GM19452 (cell line): ENCODE measurements at regions not wholly inside any gene's neighbourhood (a gene's known extent, or its start where the extent isn't known, plus 50 kb on each side); places are given as distances from the start of the nearest gene placed in this dataset.

ENCODE experiments used
- ATAC-seq: cut with Tn5 transposase; IDR thresholded peaks from one replicate; pipeline ENCODE4 v1.9.1; 2021; ENCODE audit not compliant: unreplicated experiment

- no peak for ATAC-seq
These were observed 1124.2 kb upstream of the WWC1 start for GRCh38 chr5:167167191-167167795.

DNA sequence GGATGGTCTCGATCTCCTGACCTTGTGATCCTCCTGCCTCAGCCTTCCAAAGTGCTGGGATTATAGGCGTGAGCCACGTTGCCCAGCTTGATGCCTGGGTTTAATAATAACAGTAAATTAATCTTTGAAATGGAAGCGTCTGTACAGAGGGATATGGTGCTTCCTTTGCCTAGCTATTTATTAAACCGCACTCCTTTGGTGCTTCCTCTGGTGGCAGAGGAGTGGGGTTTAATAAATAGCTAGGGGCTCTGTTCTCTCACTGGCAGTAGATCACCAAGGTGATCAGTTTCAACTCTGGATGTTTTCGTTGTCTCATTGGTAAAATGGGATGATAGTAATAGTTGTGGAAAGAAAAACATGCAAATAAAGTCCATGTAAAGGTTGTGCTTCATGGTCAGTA lies 1122.5 kb upstream of the WWC1 start:
- ATAC-seq, result no peak

DNA sequence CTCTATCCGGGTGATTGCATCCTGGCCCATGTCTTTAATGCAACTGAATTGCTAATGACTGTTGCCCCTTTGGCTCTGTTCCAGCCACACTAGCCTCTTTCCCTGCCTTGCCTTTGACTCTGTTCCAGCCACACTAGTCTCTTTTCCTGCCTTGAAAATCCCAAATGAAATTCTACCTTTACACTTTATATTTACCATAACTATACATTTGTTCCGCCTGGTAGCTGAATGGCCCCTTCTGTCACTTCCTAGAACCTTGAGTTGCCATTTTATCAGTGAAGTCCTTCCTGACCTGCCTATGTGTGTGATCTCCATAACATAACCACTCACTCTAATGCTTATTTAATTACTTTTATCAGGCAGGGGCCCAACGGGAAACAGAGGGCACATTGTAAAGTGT lies 1120.4 kb upstream of the WWC1 start:
- no peak for ATAC-seq

DNA sequence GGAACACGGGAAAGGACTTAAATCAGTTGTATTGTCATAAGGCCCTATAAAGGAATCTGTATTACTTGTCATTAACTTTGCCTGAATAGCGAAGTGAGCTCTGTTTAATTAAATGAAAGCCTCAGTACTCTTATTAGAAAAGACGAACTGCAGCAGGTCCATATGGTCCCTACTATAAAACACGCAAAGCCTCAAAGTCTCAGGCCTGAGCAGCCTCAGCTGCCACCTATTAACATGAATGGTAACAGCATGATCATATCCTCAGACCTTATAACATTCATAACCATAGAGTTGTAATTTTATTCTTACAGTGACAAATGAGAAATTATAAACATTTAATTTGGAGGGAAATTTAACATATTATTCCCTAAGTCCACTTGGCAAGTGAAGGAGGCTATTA lies 1113.7 kb upstream of the WWC1 start:
- ATAC-seq, result no peak

DNA sequence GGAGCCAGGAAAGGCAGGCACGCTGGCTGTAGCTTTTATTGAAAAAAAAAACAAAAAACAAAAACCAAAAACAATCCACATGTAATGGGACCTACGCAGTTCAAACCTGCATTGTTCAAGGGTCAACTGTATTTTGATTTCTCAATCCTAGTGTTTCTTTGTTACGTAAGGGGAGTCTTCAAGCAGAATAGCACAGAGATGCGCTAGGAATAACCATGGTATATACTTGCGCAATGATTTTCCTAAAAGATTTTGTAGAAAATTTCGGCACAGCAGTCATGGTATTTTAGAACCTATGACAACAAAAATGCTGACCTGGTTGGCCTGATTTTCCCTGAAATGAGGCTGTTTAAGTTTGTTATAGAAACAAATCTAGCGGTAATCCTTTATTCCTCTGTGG lies 1110.5 kb upstream of the WWC1 start:
- no peak for ATAC-seq

- ATAC-seq, result no peak
These were observed 1085.6 kb upstream of the WWC1 start for GRCh38 chr5:167205881-167206280.

DNA sequence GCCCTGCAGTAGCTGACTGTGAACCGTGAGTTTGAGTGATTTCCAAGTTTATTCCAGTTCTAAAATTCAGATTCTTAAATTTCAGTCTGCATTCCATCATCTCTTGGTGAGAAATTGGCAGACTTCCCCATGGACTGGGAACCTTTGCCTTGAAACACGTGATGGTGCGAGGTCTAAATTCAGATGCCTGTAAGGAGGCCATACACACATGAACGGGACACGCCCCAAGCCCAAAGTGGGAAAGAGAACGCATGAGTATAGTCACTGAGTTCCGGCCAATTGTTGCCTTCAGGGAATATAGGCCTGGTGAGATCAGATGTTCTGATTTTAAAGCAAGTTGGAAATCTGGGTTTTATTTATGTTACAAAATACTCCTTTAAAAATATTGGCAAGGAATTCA lies 1084.4 kb upstream of the WWC1 start:
- ATAC-seq, result no peak

DNA sequence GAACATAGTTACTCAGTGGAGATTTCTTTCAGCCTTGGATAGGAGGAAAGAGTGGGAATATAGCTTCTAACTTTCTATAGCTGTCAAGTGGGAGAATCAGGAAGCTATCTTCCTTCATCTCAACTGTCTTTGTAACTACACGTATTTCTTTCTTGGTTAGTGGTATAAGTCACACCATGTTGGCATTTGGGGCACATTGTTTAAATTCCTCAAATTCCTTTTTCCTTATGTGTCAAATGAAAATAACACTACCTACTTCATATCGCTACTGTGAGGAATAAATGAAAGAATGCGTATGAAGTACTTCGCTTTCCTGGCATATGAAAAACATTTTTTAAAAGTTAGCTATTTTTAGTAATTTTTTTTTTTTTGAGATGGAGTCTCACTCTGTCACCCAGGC lies 1082.5 kb upstream of the WWC1 start:
- no peak for ATAC-seq

DNA sequence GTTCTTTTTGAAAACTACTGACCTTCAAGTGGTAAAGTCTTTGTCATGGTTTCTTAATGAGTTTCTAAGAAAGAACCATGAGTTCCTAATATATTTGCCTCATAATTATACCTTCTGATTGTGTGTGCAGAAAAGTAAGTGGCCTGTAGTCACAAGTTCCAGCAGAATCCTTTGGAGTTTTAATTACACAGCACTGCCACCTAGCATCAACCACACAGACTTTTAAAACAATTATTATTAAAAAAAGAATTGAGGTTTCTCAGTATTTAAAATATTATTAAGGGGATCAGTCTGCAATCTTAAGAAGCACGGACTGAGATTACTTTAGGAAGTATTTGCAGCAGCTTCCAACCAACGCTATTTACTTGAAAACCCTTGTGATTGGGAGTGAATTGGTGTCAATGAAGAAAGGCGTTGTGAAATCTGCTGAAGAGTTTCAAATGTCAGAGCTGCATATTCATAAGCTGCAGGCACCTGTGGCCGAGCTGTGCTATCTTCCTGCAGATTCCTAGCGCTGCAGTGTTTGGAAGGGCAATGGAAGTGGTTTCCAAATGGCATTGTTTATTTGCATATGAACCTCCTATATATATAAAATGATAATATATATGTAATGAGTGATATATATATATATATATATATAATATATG lies 1074.2 kb upstream of the WWC1 start:
- no peak for ATAC-seq

GRCh38 chr5:167219298-167219697 lies 1072.1 kb upstream of the WWC1 start:
- no peak for ATAC-seq

DNA sequence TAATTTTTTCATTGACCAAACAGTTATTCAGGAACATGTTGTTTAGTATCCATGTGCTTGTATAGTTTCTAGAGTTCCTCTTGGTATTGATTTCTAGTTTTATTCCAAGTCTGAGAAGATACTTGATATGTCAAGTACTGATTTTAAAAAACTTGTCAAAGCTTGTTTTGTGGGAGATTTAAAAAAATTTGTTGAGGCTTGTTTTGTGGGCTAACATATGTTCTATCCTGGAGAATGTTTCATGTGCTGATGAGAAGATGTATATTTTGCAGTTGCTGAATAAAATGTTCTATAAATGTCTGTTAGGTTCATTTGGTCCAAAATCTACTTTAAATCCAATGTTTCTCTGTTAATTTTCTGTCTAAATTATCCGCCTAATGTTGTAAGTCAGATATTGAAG lies 1065.1 kb upstream of the WWC1 start:
- no peak for ATAC-seq

DNA sequence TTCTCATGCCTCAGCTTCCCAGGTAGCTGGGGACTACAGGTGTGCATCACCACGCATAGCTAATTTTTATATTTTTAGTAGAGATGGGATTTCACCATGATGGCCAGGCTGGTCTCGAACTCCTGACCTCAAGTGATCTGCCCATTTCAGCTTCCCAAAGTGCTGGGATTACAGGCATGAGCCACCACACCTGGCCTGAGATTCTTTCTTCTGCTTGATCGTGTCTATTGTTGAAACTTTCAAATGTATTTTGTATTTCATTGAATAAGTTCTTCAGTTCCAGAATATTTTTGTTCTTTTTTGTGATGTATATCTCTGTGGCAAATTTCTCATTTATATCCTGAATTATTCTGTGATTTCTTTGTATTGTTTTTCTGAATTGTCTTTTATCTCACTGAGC lies 1063.3 kb upstream of the WWC1 start:
- no peak for ATAC-seq

GRCh38 chr5:167229751-167230150 lies 1061.7 kb upstream of the WWC1 start:
- ATAC-seq, result no peak

DNA sequence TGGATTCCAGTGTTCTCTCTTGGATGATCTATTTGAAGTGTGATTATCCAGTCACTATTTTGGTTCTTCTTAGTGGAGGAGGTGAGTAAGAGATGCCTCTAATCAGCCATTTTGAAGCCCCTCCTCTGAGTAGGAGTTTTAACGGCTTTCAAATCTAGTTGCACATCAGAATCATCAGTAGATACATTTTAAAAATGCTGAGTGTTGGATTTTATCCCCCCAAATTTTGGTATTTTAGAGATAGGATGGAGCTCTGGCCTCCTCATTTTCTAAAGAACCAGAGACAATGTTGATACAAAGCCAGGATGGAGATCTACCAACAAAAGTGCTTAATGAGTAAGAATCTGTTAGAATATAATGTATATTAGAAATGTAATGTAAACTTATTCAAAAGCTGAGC lies 1061.0 kb upstream of the WWC1 start:
- ATAC-seq, result no peak

DNA sequence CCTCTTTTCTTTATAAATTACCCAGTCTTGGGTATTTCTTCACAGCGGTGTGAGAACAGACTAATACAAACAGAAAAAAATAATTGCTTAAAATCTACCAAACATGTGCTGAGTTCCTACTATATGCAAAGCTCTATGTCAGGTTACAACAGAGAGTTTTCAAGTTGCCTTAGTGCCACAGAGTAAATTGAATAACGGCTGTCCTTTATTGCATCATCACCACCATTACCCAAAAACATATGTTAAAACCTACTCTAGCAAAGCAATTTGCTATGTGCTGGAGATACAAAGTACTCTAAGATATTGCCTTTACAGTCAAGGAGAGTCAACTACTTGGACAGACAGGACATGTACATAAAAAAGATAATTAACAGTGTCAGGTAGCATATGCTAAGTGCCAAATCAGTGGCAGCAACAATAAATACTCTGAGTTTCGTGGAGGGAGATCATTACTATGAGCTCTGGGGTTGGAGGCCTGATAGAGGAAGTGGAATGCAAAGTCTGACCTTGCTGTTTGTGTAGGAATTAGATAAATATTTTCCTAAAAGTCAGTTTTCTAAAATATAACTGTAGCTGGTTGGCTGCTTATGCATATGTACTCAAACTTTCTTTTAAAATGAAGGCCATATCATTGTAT lies 1058.7 kb upstream of the WWC1 start:
- no peak for ATAC-seq

- ATAC-seq, result no peak
These were observed 1057.8 kb upstream of the WWC1 start for GRCh38 chr5:167233507-167234220.

DNA sequence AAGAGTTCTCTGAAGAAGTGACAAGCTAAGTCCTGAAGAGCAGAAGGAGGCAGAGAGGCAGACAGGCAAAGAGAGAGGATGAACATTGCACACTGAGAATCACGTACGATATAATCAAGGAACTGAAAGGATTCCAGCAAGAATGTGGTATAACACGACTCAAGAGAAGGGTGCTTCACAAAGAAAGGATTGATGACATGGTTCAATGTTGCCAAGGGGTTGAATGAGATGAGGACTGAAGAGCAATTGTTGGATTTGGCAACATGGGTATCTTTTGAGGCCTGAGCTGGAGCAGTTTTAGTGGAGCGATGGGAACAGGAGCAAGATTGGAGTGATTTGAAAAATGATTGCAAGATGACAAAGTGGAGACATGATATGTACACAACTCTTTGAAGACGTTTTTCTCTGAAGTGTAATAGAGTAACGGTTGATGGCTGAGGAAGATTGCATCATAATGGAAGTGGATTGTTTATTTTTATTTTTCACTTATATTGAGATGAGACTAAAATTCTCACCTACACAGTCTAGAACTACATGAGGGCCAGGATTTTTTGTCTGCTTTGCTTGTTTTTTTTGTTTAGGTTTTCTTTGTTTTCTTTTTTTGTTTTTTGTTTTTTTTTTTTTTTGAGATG lies 1049.9 kb upstream of the WWC1 start:
- no peak for ATAC-seq

DNA sequence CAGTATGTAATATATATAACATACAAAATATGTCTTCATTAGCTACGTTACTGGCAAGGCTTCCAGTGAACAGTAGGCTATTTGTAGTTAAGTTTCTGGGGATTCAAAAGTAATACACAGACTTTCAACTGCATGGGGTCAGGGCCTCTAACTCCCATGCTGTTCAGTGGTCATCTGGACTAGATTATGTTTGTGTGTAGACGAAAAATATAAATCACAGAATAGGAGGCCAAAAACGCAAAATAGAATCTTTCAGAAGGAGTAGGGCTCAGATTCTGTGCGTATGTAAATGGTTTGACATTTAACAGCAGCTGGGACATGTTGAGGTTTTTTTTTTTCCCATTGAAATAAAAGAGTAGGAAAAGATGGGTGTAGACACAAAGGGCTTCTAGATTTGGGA lies 1048.7 kb upstream of the WWC1 start:
- ATAC-seq, result no peak

DNA sequence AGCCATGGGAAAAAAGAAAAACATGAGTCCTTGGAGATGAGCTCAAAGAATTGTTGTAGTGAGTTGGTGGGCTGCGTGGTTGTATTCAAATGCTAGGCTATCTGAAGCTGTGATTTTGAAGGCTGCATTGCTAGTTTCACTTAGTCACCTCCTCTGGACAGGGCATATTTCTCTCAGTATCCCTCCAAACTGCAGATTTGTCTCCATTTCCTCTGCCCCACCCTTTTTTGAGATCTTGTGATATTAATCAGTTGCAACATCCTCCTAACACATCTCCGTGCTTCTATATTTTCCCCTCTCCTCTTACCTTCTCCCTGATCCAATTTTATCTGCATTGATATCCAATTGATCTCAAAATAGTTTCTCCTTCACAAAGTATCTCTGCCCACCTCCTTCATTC lies 1048.0 kb upstream of the WWC1 start:
- ATAC-seq, result no peak

GRCh38 chr5:167244583-167244982 lies 1046.9 kb upstream of the WWC1 start:
- ATAC-seq, result no peak

- no peak for ATAC-seq
These were observed 1045.6 kb upstream of the WWC1 start for GRCh38 chr5:167245868-167246267.

DNA sequence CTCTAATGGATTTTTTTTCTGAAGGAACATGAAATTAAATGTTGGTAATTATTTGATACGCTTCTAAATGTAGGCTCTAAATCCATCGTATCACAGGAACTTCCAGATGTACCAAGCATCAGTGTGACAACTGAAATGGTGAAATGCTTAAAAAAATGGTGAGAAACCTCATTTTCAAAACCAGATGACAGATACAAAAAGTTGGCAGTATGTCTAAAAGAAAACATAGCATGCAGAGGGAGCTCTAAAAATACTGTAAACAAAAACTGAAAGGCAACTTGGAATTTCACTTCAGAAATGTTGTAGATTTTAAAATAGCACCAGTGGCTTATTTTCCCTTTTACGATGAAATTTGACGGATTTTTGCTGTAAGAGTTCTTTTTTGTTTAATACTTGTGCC lies 1043.6 kb upstream of the WWC1 start:
- ATAC-seq, result no peak
